ENCODE measurements at regions not wholly inside any gene's neighbourhood (a gene's known extent, or its start where the extent isn't known, plus 50 kb on each side); places are given as distances from the start of the nearest gene placed in this dataset.

DNA sequence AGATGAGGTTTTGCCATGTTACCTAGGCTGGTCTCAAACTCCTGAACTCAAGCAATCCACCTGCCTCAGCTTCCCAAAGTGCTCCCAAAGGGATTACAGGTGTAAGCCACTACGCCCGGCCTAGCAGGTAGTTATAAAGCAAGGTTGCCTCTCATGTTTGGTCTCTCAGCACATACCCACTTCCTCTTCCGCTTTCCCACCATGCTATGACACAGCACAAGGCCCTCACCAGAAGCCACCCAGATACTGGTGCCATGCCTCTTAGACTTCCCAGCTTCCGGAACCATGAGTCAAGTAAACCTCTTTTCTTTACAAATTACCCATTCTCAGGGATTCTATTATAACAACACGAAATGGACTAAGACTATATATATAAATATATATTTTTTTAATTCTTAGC, 143.6 kb downstream of the COPRS start:
- H3K4me1 Mint-ChIP-seq (ENCODE audit: low read depth, unreplicated experiment), result no peaks in the 10 kb centered on the region
- no TSS peak for BruUV-seq (replicated peaks)
- DNase-seq, result no peak
- CTCF ChIA-PET, result no interaction called here
- H3K27me3 Mint-ChIP-seq (ENCODE audit: unreplicated experiment), result no peaks in the 10 kb centered on the region
- H3K36me3 Mint-ChIP-seq (ENCODE audit: insufficient read depth, unreplicated experiment), result no peaks in the 10 kb centered on the region
- intact Hi-C loops (cut with micrococcal nuclease; ENCODE audit: unreplicated experiment), result no loop called here
- no peaks in the 10 kb centered on the region for H3K9me3 Mint-ChIP-seq (ENCODE audit: low read depth, unreplicated experiment)
- no peak overlapping the region for H3K27ac Mint-ChIP-seq (ENCODE audit: unreplicated experiment)
- H3K4me3 Mint-ChIP-seq (ENCODE audit: low read depth, unreplicated experiment), result no peak overlapping the region
- TF ChIP-seq, protein P1, sequence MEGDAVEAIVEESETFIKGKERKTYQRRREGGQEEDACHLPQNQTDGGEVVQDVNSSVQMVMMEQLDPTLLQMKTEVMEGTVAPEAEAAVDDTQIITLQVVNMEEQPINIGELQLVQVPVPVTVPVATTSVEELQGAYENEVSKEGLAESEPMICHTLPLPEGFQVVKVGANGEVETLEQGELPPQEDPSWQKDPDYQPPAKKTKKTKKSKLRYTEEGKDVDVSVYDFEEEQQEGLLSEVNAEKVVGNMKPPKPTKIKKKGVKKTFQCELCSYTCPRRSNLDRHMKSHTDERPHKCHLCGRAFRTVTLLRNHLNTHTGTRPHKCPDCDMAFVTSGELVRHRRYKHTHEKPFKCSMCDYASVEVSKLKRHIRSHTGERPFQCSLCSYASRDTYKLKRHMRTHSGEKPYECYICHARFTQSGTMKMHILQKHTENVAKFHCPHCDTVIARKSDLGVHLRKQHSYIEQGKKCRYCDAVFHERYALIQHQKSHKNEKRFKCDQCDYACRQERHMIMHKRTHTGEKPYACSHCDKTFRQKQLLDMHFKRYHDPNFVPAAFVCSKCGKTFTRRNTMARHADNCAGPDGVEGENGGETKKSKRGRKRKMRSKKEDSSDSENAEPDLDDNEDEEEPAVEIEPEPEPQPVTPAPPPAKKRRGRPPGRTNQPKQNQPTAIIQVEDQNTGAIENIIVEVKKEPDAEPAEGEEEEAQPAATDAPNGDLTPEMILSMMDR (IDR thresholded peaks at IDR 0.05; ENCODE audit: unreplicated experiment), result no peak

DNA sequence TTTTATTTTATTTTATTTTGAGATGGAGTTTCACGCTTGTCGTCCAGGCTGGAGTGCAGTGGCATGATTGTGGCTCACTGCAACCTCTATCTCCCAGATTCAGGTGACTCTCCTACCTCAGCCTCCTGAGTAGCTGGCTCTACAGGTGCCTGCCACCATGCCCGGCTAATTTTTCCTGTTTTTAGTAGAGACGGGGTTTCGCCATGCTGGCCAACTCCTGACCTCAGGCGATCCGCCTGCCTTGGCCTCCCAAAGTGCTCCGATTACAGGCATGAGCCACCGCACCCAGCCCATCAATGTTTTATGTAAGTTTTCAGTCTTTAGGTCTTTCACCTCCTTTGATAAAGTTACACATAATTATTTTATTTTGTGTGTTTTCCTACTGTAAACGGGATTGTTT, 154.6 kb downstream of the COPRS start:
- TF ChIP-seq, protein P1 (IDR thresholded peaks at IDR 0.05; ENCODE audit: unreplicated experiment), result no peak
- CTCF ChIA-PET, result no interaction called here
- intact Hi-C loops (cut with micrococcal nuclease; ENCODE audit: unreplicated experiment), result no loop called here

DNA sequence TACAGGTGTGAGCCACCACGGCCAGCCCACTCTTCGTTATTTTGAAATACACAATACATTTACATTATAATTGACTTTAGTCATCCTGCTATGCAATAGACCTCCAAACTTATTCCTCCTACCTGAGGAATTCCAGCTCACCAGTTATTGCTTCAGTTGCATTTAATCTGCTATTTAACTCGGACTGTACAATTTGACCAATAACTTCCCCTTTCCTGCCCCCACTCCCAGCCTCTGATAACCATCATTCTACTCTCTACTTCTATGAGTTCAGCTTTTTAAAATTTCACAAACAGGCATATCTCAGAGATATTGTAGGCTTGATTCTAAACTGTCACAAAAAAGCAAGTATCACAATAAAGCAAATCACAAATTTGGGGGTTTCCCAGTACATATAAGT, 157.0 kb downstream of the COPRS start:
- intact Hi-C loops (cut with micrococcal nuclease; ENCODE audit: unreplicated experiment), result no loop called here
- no peak overlapping the region for H3K27ac Mint-ChIP-seq (ENCODE audit: unreplicated experiment)
- no TSS peak for BruUV-seq (replicated peaks)
- CTCF ChIA-PET, result no interaction called here
- no peaks in the 10 kb centered on the region for H3K9me3 Mint-ChIP-seq (ENCODE audit: low read depth, unreplicated experiment)
- no peak for DNase-seq
- no peaks in the 10 kb centered on the region for H3K36me3 Mint-ChIP-seq (ENCODE audit: insufficient read depth, unreplicated experiment)
- H3K4me1 Mint-ChIP-seq (ENCODE audit: low read depth, unreplicated experiment), result no peaks in the 10 kb centered on the region
- no peak overlapping the region for H3K4me3 Mint-ChIP-seq (ENCODE audit: low read depth, unreplicated experiment)
- H3K27me3 Mint-ChIP-seq (ENCODE audit: unreplicated experiment), result peaks cover 34% of the 10 kb centered on the region
- TF ChIP-seq, protein P1 (IDR thresholded peaks at IDR 0.05; ENCODE audit: unreplicated experiment), result no peak

More for the DNA sequence above, 154.6 kb downstream of the COPRS start:
- Mint-ChIP-seq H3K36me3 (ENCODE audit: insufficient read depth, unreplicated experiment) (no peaks in the 10 kb centered on the region), H3K4me3 (ENCODE audit: low read depth, unreplicated experiment) (no peak overlapping the region), H3K9me3 (ENCODE audit: low read depth, unreplicated experiment) (no peaks in the 10 kb centered on the region), H3K27me3 (ENCODE audit: unreplicated experiment) (peaks cover 34% of the 10 kb centered on the region), H3K27ac (ENCODE audit: unreplicated experiment) (no peak overlapping the region), H3K4me1 (ENCODE audit: low read depth, unreplicated experiment) (no peaks in the 10 kb centered on the region)
- no TSS peak for BruUV-seq (replicated peaks)
- DNase-seq, result no peak

DNA sequence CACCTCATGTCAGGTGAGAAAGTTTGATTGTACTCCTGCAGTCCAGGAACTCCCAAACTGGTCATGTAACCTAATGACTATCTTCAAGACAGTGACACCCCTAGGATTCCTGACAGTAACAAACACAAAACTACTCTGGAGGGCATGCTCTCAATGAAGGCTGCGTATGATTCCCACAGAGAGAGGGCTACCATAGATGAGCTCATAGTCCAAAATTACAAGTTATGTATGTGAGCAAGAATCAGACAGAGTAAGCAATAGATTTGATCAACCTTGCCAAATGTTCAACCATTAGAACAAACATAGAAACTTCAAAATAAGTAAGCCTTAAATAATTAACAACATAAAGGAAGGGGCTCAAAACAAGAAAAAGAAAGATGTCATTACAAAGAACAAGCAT, 158.1 kb downstream of the COPRS start:
- H3K27me3 Mint-ChIP-seq (ENCODE audit: unreplicated experiment), result peaks cover 34% of the 10 kb centered on the region
- TF ChIP-seq, protein P1 (IDR thresholded peaks at IDR 0.05; ENCODE audit: unreplicated experiment), result no peak
- no peaks in the 10 kb centered on the region for H3K36me3 Mint-ChIP-seq (ENCODE audit: insufficient read depth, unreplicated experiment)
- H3K4me3 Mint-ChIP-seq (ENCODE audit: low read depth, unreplicated experiment), result no peak overlapping the region
- no peak overlapping the region for H3K27ac Mint-ChIP-seq (ENCODE audit: unreplicated experiment)
- BruUV-seq (replicated peaks), result no TSS peak
- intact Hi-C loops (cut with micrococcal nuclease; ENCODE audit: unreplicated experiment), result no loop called here
- H3K9me3 Mint-ChIP-seq (ENCODE audit: low read depth, unreplicated experiment), result no peaks in the 10 kb centered on the region
- no peaks in the 10 kb centered on the region for H3K4me1 Mint-ChIP-seq (ENCODE audit: low read depth, unreplicated experiment)
- CTCF ChIA-PET, result interaction anchor here (1.7 kb wide), 1 partner anchor 22 kb away, joined by 4 read pairs; no protein-coding TSS in a partner anchor
- no peak for DNase-seq
